A673 (cell line): ENCODE measurements at regions not wholly inside any gene's neighbourhood (a gene's known extent, or its start where the extent isn't known, plus 50 kb on each side); places are given as distances from the start of the nearest gene placed in this dataset.

Source experiments
- BruUV-seq: library from RNA; stranded (reverse); fragments of 400-500 nt; replicated peaks from 2 replicates; lab custom pipeline; 2021; lab: Mats Ljungman, UMichigan
- CTCF ChIA-PET: fragments of 300-600 bp; sonication (Branson Sonifier 250); formaldehyde crosslinking; loops from one replicate; lab custom pipeline; 2022; ENCODE audit warnings: antibody characterized with exemption; lab: Charles Lee
- POLR2A ChIA-PET: fragments of 300-600 bp; sonication (Branson Sonifier 250); formaldehyde crosslinking; loops from one replicate; lab custom pipeline; 2022; ENCODE audit warnings: antibody characterized with exemption; ENCODE audit not compliant: low non-redundant PET; lab: Charles Lee
- DNase-seq: peaks from one replicate; pipeline ENCODE4 v3.0.0-alpha.2; 2015; ENCODE audit warnings: low spot score
- H3K27ac ChIP-seq: fragments of 200-600 bp; sonication (generic); 2 replicates; pipeline ENCODE4 v1.5.1; 2016; ENCODE audit warnings: mixed run types, low read depth, mild to moderate bottlenecking, mixed read lengths, antibody characterized with exemption, low read length; ENCODE audit not compliant: poor library complexity, severe bottlenecking
- H3K27me3 ChIP-seq: fragments of 200-600 bp; sonication (generic); replicated peaks from 2 replicates; pipeline ENCODE4 v1.6.1; 2017; ENCODE audit warnings: mixed run types, low read depth, mild to moderate bottlenecking, mixed read lengths, antibody characterized with exemption, low read length; ENCODE audit not compliant: insufficient read depth, poor library complexity
- H3K36me3 ChIP-seq: fragments of 200-600 bp; sonication (generic); 2 replicates; pipeline ENCODE4 v1.6.1; 2016; ENCODE audit warnings: mixed run types, mild to moderate bottlenecking, mixed read lengths, antibody characterized with exemption, low read length; ENCODE audit not compliant: insufficient read depth, poor library complexity, severe bottlenecking
- H3K4me1 ChIP-seq: fragments of 200-600 bp; sonication (generic); 2 replicates; pipeline ENCODE4 v1.6.1; 2017; ENCODE audit warnings: mixed run types, mild to moderate bottlenecking, mixed read lengths, antibody characterized with exemption, low read length; ENCODE audit not compliant: insufficient read depth, poor library complexity, severe bottlenecking
- H3K4me3 ChIP-seq: fragments of 200-600 bp; sonication (generic); 2 replicates; pipeline ENCODE4 v1.5.1; 2016; ENCODE audit warnings: low read depth, mixed run types, mild to moderate bottlenecking, mixed read lengths, low read length; ENCODE audit not compliant: poor library complexity, severe bottlenecking
- H3K9me3 ChIP-seq: fragments of 200-600 bp; sonication (generic); 2 replicates; pipeline ENCODE4 v1.6.1; 2016; ENCODE audit warnings: mixed run types, low read depth, mild to moderate bottlenecking, mixed read lengths, antibody characterized with exemption, low read length; ENCODE audit not compliant: poor library complexity, severe bottlenecking
- EZH2 ChIP-seq: fragments of 200-600 bp; sonication (generic); IDR thresholded peaks from 2 replicates; pipeline ENCODE4 v1.6.1; 2017; ENCODE audit warnings: borderline replicate concordance, low read depth, mild to moderate bottlenecking, mixed read lengths, antibody characterized with exemption, low read length; ENCODE audit not compliant: poor library complexity, severe bottlenecking
- intact Hi-C: fragments of 100-400 bp; cut with micrococcal nuclease; formaldehyde crosslinking; loops from one replicate; pipeline ENCODE4 v1.10.0; 2022; ENCODE audit not compliant: unreplicated experiment
- TF ChIP-seq, protein P1 (sequence below): fragments of 300-800, 200-600 bp; sonication (generic); conservative IDR thresholded peaks from 2 replicates; pipeline ENCODE4 v1.5.1; 2017; ENCODE audit warnings: low read depth, mild to moderate bottlenecking, antibody characterized with exemption, low read length, moderate library complexity, mixed read lengths

DNA sequence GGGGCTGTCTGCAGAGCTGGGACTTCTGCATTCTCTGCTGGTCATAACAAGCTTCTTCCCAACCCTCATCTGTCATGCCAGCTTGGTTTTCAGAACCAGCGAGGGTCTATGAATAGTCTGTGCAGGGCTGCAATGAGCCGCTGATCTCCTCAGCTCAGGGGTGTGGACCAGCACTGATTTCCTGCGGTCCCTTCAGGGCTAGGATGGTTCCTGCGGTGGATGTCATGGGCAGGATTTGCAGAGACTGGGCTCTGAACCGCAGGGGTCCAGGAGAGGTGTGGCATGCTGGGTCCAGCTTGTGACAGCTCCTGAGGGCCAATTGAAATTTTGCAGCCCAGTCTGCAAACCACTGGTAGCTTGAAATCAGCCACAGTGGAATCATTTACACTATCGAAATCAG, 188.2 kb upstream of the AGAP1 start:
- no peak overlapping the region for H3K27ac ChIP-seq
- CTCF ChIA-PET, result no interaction called here
- POLR2A ChIA-PET, result no interaction called here
- intact Hi-C loops, result no loop called here
- TF ChIP-seq, protein P1, sequence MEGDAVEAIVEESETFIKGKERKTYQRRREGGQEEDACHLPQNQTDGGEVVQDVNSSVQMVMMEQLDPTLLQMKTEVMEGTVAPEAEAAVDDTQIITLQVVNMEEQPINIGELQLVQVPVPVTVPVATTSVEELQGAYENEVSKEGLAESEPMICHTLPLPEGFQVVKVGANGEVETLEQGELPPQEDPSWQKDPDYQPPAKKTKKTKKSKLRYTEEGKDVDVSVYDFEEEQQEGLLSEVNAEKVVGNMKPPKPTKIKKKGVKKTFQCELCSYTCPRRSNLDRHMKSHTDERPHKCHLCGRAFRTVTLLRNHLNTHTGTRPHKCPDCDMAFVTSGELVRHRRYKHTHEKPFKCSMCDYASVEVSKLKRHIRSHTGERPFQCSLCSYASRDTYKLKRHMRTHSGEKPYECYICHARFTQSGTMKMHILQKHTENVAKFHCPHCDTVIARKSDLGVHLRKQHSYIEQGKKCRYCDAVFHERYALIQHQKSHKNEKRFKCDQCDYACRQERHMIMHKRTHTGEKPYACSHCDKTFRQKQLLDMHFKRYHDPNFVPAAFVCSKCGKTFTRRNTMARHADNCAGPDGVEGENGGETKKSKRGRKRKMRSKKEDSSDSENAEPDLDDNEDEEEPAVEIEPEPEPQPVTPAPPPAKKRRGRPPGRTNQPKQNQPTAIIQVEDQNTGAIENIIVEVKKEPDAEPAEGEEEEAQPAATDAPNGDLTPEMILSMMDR, result no peak
- no peak for DNase-seq
- H3K9me3 ChIP-seq, result no peaks in the 10 kb centered on the region
- BruUV-seq, result no TSS peak
- no peak overlapping the region for H3K4me3 ChIP-seq
- H3K36me3 ChIP-seq, result no peaks in the 10 kb centered on the region
- H3K4me1 ChIP-seq, result no peaks in the 10 kb centered on the region
- no peaks in the 10 kb centered on the region for H3K27me3 ChIP-seq

DNA sequence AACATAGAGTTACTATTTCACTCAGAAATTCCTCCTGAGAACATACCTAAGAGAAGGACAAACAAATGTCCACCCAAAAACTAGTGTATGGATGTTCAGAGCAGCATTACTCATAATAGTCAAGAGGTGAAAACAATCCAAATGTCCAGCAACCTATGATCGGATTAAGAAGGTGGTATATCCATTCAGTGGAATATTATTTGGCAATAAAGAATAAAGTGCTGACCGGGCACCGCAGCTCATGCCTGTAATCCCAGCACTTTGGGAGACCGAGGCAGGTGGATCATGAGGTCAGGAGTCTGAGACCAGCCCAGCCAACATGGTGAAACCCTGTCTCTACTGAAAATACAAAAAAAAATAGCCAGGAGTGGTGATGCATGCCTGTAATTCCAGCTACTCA, 182.8 kb upstream of the AGAP1 start:
- BruUV-seq, result no TSS peak
- no peak for TF ChIP-seq EZH2
- no peaks in the 10 kb centered on the region for H3K27me3 ChIP-seq
- H3K27ac ChIP-seq, result no peak overlapping the region
- H3K4me1 ChIP-seq, result no peaks in the 10 kb centered on the region
- no peaks in the 10 kb centered on the region for H3K9me3 ChIP-seq
- H3K4me3 ChIP-seq, result no peak overlapping the region
- POLR2A ChIA-PET, result no interaction called here
- intact Hi-C loops, result no loop called here
- H3K36me3 ChIP-seq, result no peaks in the 10 kb centered on the region
- DNase-seq, result no peak
- CTCF ChIA-PET, result no interaction called here

DNA sequence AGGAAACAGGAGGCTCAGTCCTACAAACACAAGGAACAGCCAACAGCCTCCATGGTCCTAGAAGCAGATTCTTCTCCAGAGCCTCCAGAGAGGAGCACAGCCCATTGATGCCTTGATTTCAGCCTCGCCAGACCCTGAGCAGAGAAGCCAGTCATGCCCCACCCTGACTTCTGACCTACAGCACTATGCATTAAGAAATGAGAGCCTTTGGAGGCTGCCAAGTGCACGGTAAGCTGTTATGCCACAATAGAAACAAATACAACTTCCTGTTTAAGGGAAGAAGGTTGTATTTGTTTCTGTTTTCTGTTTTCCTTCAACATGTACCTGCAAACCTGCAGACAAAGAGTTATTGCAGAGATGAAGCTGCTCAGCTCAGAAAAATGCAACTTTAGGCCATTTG, 181.3 kb upstream of the AGAP1 start:
- Histone ChIP-seq H3K4me1 (no peaks in the 10 kb centered on the region), H3K9me3 (no peaks in the 10 kb centered on the region), H3K36me3 (no peaks in the 10 kb centered on the region), H3K27ac (no peak overlapping the region), H3K27me3 (no peaks in the 10 kb centered on the region), H3K4me3 (no peak overlapping the region)
- no peak for TF ChIP-seq EZH2
- TF ChIP-seq, protein P1, result no peak
- CTCF ChIA-PET, result no interaction called here
- intact Hi-C loops, result no loop called here
- DNase-seq, result no peak
- BruUV-seq, result no TSS peak
- POLR2A ChIA-PET, result no interaction called here

DNA sequence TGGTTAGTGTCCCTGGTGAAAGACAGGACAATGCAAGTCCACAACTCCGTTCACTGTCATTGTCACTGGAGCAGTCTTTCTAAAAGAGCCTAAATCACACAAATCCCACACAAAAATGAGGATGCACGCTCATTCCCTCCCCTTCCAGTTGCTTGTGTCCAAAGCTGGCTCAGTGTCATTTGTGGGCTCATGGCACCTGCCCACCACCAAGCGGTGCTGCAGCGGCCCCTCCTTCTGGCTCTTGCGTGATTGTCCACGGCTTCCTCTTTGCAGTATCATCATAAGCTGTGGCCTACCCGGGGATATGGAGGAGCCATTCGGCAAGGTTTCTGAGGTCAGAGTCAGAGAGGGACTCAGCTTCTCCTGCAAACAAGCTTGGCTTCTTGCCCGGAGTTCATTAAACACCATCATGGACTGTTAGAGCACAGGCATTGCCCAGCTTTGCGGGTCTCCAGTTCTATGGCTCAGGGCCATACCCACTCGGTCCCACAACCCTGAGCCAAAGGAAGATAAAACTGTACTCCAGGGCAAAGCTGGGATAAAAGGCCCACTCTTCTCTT, 179.4 kb upstream of the AGAP1 start:
- ChIA-PET CTCF (no interaction called here), POLR2A (no interaction called here)
- Histone ChIP-seq H3K9me3 (no peaks in the 10 kb centered on the region), H3K4me3 (no peak overlapping the region), H3K36me3 (no peaks in the 10 kb centered on the region), H3K4me1 (no peaks in the 10 kb centered on the region), H3K27me3 (no peaks in the 10 kb centered on the region), H3K27ac (no peak overlapping the region)
- TF ChIP-seq EZH2, result no peak
- TF ChIP-seq, protein P1, result no peak
- no peak for DNase-seq
- BruUV-seq, result no TSS peak
- intact Hi-C loops, result no loop called here
